B cell (primary cell): ENCODE measurements at regions not wholly inside any gene's neighbourhood (a gene's known extent, or its start where the extent isn't known, plus 50 kb on each side); places are given as distances from the start of the nearest gene placed in this dataset.

Experiments
- ATAC-seq: fragments of 200-7000 bp; cut with Tn5 transposase; one replicate; pipeline ENCODE4 v1.10.0; 2021; ENCODE audit warnings: low read depth, mild to moderate bottlenecking, moderate number of reproducible peaks, moderate library complexity
- CTCF ChIA-PET: fragments of 350-600 bp; sonication (Branson Sonifier 250); formaldehyde crosslinking; loops from one replicate; lab custom pipeline; 2021; ENCODE audit warnings: antibody characterized with exemption, inconsistent platforms; lab: Charles Lee
- POLR2A ChIA-PET: fragments of 350-600 bp; sonication (Branson Sonifier 250); formaldehyde crosslinking; loops from one replicate; lab custom pipeline; 2021; ENCODE audit warnings: antibody characterized with exemption; lab: Charles Lee
- DNase-seq: peaks from one replicate; pipeline ENCODE4 v3.0.0; 2013
- H2AFZ ChIP-seq: 2 replicates; pipeline ENCODE4 v1.6.1; 2012; ENCODE audit warnings: mild to moderate bottlenecking, low read depth, low read length; ENCODE audit not compliant: insufficient read depth, poor library complexity, severe bottlenecking
- H3K27ac ChIP-seq, 2 donors: 1 replicate in 1 of 2; 2 replicates in 1 of 2; pipeline ENCODE4 v1.5.1; 2012 to 2013; ENCODE audit warnings: low read length in 2 of 2, mild to moderate bottlenecking in 2 of 2, moderate library complexity in 1 of 2
- H3K27me3 ChIP-seq, 4 experiments: fragments of 200-600 bp in 1 of 4; sonication (generic) in 1 of 4; replicated peaks in 1 of 4; 1 replicate in 2 of 4; 2 replicates in 2 of 4; pipeline versions ENCODE4 v1.6.1 to v1.7.0; 2013 to 2016; ENCODE audit warnings: low read length in 3 of 4, mild to moderate bottlenecking in 2 of 4, mixed read lengths in 1 of 4, moderate library complexity in 1 of 4; ENCODE audit not compliant: insufficient read depth in 4 of 4, control insufficient read depth in 3 of 4; ENCODE audit errors: control extremely low read depth in 1 of 4
- H3K36me3 ChIP-seq, 2 experiments: replicated peaks in 1 of 2; 1 replicate in 1 of 2; 2 replicates in 1 of 2; pipeline versions ENCODE4 v1.6.1 to v1.7.1; 2013; ENCODE audit warnings: low read length in 1 of 2; ENCODE audit not compliant: insufficient read depth in 2 of 2, control insufficient read depth in 1 of 2; ENCODE audit errors: control extremely low read depth in 1 of 2, extremely low read depth in 1 of 2
- H3K4me1 ChIP-seq, 2 donors: fragments of 200-600 bp in 1 of 2; sonication (generic) in 1 of 2; 1 replicate in 1 of 2; 2 replicates in 1 of 2; pipeline versions ENCODE4 v1.5.1 to v1.6.1; 2013 to 2017; ENCODE audit warnings: low read length in 2 of 2; ENCODE audit not compliant: control insufficient read depth in 2 of 2, insufficient read depth in 2 of 2
- H3K4me2 ChIP-seq: replicated peaks from 2 replicates; pipeline ENCODE3; 2012; ENCODE audit warnings: mild to moderate bottlenecking, low read depth, low read length; ENCODE audit not compliant: poor library complexity, severe bottlenecking
- H3K4me3 ChIP-seq, 5 experiments: fragments of 200-600 bp in 1 of 5; sonication (generic) in 1 of 5; 1 replicate in 3 of 5; 2 replicates in 2 of 5; pipeline versions ENCODE4 v1.5.1 to v1.7.0; 2011 to 2016; ENCODE audit warnings: low read length in 4 of 5, mild to moderate bottlenecking in 4 of 5, low read depth in 2 of 5, control low read depth in 1 of 5, moderate library complexity in 1 of 5; ENCODE audit not compliant: insufficient read depth in 1 of 5; ENCODE audit errors: control extremely low read depth in 1 of 5, extremely low read depth in 1 of 5
- H3K79me2 ChIP-seq: fragments of 200-600 bp; sonication (generic); one replicate; pipeline ENCODE4 v1.6.0; 2016; ENCODE audit warnings: low read length; ENCODE audit not compliant: control insufficient read depth, insufficient read depth
- H3K9ac ChIP-seq: fragments of 200-600 bp; sonication (generic); 2 replicates; pipeline ENCODE4 v1.6.1; 2017; ENCODE audit warnings: mild to moderate bottlenecking, low read length, moderate library complexity
- H3K9me3 ChIP-seq, 3 donors: one replicate each; pipeline versions ENCODE4 v1.6.1 to v1.7.1; 2013; ENCODE audit warnings: low read length in 2 of 3; ENCODE audit not compliant: control insufficient read depth in 2 of 3, insufficient read depth in 1 of 3; ENCODE audit errors: control extremely low read depth in 1 of 3
- H4K20me1 ChIP-seq: 2 replicates; pipeline ENCODE4 v1.6.0; 2012; ENCODE audit warnings: mild to moderate bottlenecking, low read length; ENCODE audit not compliant: insufficient read depth, control insufficient read depth, poor library complexity, severe bottlenecking
- H3K27ac Mint-ChIP-seq: one replicate; pipeline ENCODE4 v1.8.0; 2021; ENCODE audit warnings: mixed read lengths
- H3K27me3 Mint-ChIP-seq: one replicate; pipeline ENCODE4 v1.8.0; 2021; ENCODE audit warnings: mixed read lengths
- H3K4me1 Mint-ChIP-seq: one replicate; pipeline ENCODE4 v1.8.0; 2021; ENCODE audit warnings: mixed read lengths
- H3K4me3 Mint-ChIP-seq: one replicate; pipeline ENCODE4 v1.8.0; 2021; ENCODE audit warnings: mixed read lengths
- H3K9me3 Mint-ChIP-seq: one replicate; pipeline ENCODE4 v1.8.0; 2022; ENCODE audit warnings: mixed read lengths; ENCODE audit not compliant: insufficient read depth
- CTCF ChIP-seq: fragments of 200-600 bp; IDR thresholded peaks from one replicate; pipeline ENCODE4 v1.8.0; 2022; ENCODE audit warnings: antibody characterized with exemption, mild to moderate bottlenecking
- EZH2 ChIP-seq: IDR thresholded peaks from 2 replicates; pipeline ENCODE4 v1.6.1; 2012; ENCODE audit warnings: borderline replicate concordance, low read depth, mild to moderate bottlenecking, moderate library complexity, low read length; ENCODE audit not compliant: insufficient read depth, poor library complexity, severe bottlenecking
- WGBS: methylation state at CpG from one replicate; pipeline ENCODE4 v1.1.5; 2013; ENCODE audit warnings: missing lambda C conversion rate; ENCODE audit not compliant: insufficient coverage; 5-methylcytosine and 5-hydroxymethylcytosine counted together
- intact Hi-C: fragments of 100-400 bp; cut with micrococcal nuclease; formaldehyde crosslinking; loops from one replicate; pipeline ENCODE4 v1.10.0; 2022

GRCh38 chr4:137819964-137820383, 287.7 kb upstream of the PCDH18 start:
- Mint-ChIP-seq H3K27me3 (peaks cover 3% of the 10 kb centered on the region), H3K27ac (no peak overlapping the region), H3K4me3 (no peak overlapping the region), H3K4me1 (no peaks in the 10 kb centered on the region), H3K9me3 (no peaks in the 10 kb centered on the region)
- DNase-seq, result peak; percentile 5
- Histone ChIP-seq H3K9me3 (no peaks in the 10 kb centered on the region), H3K9ac (no peak overlapping the region), H3K79me2 (no peaks in the 10 kb centered on the region), H2AFZ (no peak overlapping the region), H3K4me2 (no peak overlapping the region), H3K36me3 (no peaks in the 10 kb centered on the region), H3K4me1 (no peaks in the 10 kb centered on the region), H3K27ac (no peak overlapping the region), H3K27me3 (no peaks in the 10 kb centered on the region), H4K20me1 (no peaks in the 10 kb centered on the region), H3K4me3 (no peak overlapping the region)
- POLR2A ChIA-PET, result no interaction called here
- WGBS, result no CpG with 5 or more reads among the region's 1 CpG
- TF ChIP-seq EZH2 (no peak), CTCF (peak; percentile 19)
- CTCF ChIA-PET, result interaction anchor here (1.1 to 2.6 kb wide), 2 partner anchors 364 to 861 kb away, joined by 5 to 12 read pairs; no protein-coding TSS in a partner anchor
- intact Hi-C loops, result no loop called here
- ATAC-seq, result no peak

GRCh38 chr4:137812258-137812657, 280.0 kb upstream of the PCDH18 start:
- H3K27me3 Mint-ChIP-seq, result no peaks in the 10 kb centered on the region
- Histone ChIP-seq H3K79me2 (no peaks in the 10 kb centered on the region), H3K4me3 (no peak overlapping the region), H2AFZ (no peak overlapping the region), H3K9me3 (no peaks in the 10 kb centered on the region), H3K36me3 (no peaks in the 10 kb centered on the region), H3K27ac (no peak overlapping the region), H3K4me2 (no peak overlapping the region), H3K4me1 (no peaks in the 10 kb centered on the region), H3K27me3 (no peaks in the 10 kb centered on the region), H4K20me1 (no peaks in the 10 kb centered on the region), H3K9ac (no peak overlapping the region)
- no peaks in the 10 kb centered on the region for H3K4me1 Mint-ChIP-seq
- 93% methylated on average over 3 of the region's 4 CpGs for WGBS
- intact Hi-C loops, result no loop called here
- CTCF ChIA-PET, result no interaction called here
- POLR2A ChIA-PET, result no interaction called here
- H3K4me3 Mint-ChIP-seq, result no peak overlapping the region
- TF ChIP-seq EZH2 (no peak), CTCF (no peak)
- no peak overlapping the region for H3K27ac Mint-ChIP-seq
- H3K9me3 Mint-ChIP-seq, result no peaks in the 10 kb centered on the region
- DNase-seq (no peak), ATAC-seq (no peak)
